ENCODE measurements at regions not wholly inside any gene's neighbourhood (a gene's known extent, or its start where the extent isn't known, plus 50 kb on each side); places are given as distances from the start of the nearest gene placed in this dataset.

- TF ChIP-seq, protein P1, sequence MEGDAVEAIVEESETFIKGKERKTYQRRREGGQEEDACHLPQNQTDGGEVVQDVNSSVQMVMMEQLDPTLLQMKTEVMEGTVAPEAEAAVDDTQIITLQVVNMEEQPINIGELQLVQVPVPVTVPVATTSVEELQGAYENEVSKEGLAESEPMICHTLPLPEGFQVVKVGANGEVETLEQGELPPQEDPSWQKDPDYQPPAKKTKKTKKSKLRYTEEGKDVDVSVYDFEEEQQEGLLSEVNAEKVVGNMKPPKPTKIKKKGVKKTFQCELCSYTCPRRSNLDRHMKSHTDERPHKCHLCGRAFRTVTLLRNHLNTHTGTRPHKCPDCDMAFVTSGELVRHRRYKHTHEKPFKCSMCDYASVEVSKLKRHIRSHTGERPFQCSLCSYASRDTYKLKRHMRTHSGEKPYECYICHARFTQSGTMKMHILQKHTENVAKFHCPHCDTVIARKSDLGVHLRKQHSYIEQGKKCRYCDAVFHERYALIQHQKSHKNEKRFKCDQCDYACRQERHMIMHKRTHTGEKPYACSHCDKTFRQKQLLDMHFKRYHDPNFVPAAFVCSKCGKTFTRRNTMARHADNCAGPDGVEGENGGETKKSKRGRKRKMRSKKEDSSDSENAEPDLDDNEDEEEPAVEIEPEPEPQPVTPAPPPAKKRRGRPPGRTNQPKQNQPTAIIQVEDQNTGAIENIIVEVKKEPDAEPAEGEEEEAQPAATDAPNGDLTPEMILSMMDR (IDR thresholded peaks at IDR 0.05): no peak
- no peak for TF ChIP-seq POLR2A (IDR thresholded peaks at IDR 0.05)
Measured at GRCh38 chr2:157152362-157152761, 105.1 kb upstream of the GALNT5 start.
